Esophagus muscularis mucosa (tissue), 4 donors: ENCODE measurements at regions not wholly inside any gene's neighbourhood (a gene's known extent, or its start where the extent isn't known, plus 50 kb on each side); places are given as distances from the start of the nearest gene placed in this dataset.

Source experiments
- DNase-seq: peaks from one replicate; pipeline ENCODE4 v3.0.0-alpha.2; 2017; ENCODE audit errors: extremely low spot score
- H3K27ac ChIP-seq, 4 donors: fragments of 200-600 bp; sonication (generic); replicated peaks in 1 of 4; 1 replicate in 3 of 4; 2 replicates in 1 of 4; pipeline ENCODE4 v1.5.1; 2016 to 2019; ENCODE audit warnings: mild to moderate bottlenecking in 1 of 4
- H3K27me3 ChIP-seq, 4 donors: fragments of 200-600 bp; sonication (generic); one replicate each; pipeline versions ENCODE4 v1.5.1 to v1.6.0; 2016 to 2019
- H3K36me3 ChIP-seq, 4 donors: fragments of 200-600 bp; sonication (generic); one replicate each; pipeline ENCODE4 v1.5.1; 2016 to 2019
- H3K4me1 ChIP-seq, 4 donors: fragments of 200-600 bp; sonication (generic); one replicate each; pipeline ENCODE4 v1.5.1; 2016 to 2019
- H3K4me3 ChIP-seq, 4 donors: fragments of 200-600 bp; sonication (generic); 1 replicate in 2 of 4; 2 replicates in 2 of 4; pipeline ENCODE4 v1.5.1; 2016 to 2019; ENCODE audit warnings: mild to moderate bottlenecking in 4 of 4, moderate library complexity in 1 of 4
- H3K9me3 ChIP-seq, 4 donors: fragments of 200-600 bp; sonication (generic); 1 replicate in 3 of 4; 2 replicates in 1 of 4; pipeline ENCODE4 v1.5.1; 2016 to 2019
- EP300 ChIP-seq: sonication (generic); formaldehyde crosslinking; IDR thresholded peaks from one replicate; pipeline ENCODE4 v1.6.1; 2017; ENCODE audit warnings: antibody characterized with exemption
- POLR2A ChIP-seq: fragments of 450-650 bp; IDR thresholded peaks from one replicate; pipeline ENCODE4 v1.6.1; 2017; ENCODE audit warnings: antibody characterized with exemption, moderate library complexity, mild to moderate bottlenecking, low read depth
- POLR2AphosphoS5 ChIP-seq, 2 donors: sonication (generic); formaldehyde crosslinking; IDR thresholded peaks; one replicate each; pipeline ENCODE4 v1.6.1; 2017; ENCODE audit warnings: antibody characterized with exemption in 2 of 2
- WGBS: methylation state at CpG from one replicate; pipeline ENCODE4 v1.1.5; 2018; 5-methylcytosine and 5-hydroxymethylcytosine counted together
- intact Hi-C: fragments of 100-400 bp; cut with DNase I; formaldehyde crosslinking; loops from one replicate; pipeline ENCODE4 v1.15.1; 2023
- TF ChIP-seq, protein P1 (sequence below), 3 experiments: fragments of 200-600 bp in 2 of 3; fragments of 450-650 bp in 1 of 3; sonication (generic) in 2 of 3; IDR thresholded peaks; one replicate each; pipeline ENCODE4 v1.5.1; 2017 to 2019; ENCODE audit warnings: antibody characterized with exemption in 3 of 3, mild to moderate bottlenecking in 2 of 3, moderate library complexity in 1 of 3

DNA sequence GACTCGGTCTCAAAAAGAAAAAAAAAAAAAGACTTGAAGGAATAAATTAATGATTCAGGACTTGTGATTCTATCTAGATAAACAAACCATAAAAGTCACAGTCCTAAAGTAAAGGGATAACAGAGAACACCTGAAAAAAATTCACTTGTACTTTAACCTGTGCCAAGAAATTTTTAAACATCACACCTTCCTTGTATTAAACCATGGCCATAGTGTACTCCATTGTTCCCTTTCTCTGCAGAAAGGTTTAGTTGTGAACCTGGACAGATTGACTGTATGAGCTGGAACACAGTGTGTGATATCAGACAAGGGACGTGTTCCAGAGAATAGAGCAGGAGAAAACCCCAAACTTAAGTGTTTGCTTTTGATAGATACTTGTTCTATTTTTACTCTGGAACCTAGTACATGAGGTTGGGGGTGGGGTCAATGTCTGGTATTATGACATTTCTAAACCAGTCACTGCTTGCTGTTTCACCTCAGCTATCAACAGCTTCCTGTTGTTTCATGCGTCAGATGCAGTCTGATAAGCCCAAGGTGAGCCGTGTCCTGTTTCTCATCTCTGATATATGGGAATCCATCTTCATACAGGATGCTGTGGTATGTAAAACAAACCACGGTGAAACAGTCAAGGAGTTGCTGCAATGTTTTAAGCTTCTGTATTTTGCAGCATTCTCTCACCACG is 62.5 kb upstream of the ITGA1 start:
- WGBS, result 28% methylated on average over 6 of the region's 6 CpGs
- Histone ChIP-seq H3K9me3 (no peaks in the 10 kb centered on the region), H3K36me3 (no peaks in the 10 kb centered on the region), H3K27me3 (no peaks in the 10 kb centered on the region), H3K4me3 (no peak overlapping the region), H3K27ac (peak overlapping the region; percentile 65 to 76 (median 70)), H3K4me1 (peaks cover 19 to 43% (median 40%) of the 10 kb centered on the region in 4 donors)
- TF ChIP-seq EP300 (no peak), POLR2A (no peak), POLR2AphosphoS5 (IDR thresholded peaks at IDR 0.05) (no peak)
- TF ChIP-seq, protein P1, sequence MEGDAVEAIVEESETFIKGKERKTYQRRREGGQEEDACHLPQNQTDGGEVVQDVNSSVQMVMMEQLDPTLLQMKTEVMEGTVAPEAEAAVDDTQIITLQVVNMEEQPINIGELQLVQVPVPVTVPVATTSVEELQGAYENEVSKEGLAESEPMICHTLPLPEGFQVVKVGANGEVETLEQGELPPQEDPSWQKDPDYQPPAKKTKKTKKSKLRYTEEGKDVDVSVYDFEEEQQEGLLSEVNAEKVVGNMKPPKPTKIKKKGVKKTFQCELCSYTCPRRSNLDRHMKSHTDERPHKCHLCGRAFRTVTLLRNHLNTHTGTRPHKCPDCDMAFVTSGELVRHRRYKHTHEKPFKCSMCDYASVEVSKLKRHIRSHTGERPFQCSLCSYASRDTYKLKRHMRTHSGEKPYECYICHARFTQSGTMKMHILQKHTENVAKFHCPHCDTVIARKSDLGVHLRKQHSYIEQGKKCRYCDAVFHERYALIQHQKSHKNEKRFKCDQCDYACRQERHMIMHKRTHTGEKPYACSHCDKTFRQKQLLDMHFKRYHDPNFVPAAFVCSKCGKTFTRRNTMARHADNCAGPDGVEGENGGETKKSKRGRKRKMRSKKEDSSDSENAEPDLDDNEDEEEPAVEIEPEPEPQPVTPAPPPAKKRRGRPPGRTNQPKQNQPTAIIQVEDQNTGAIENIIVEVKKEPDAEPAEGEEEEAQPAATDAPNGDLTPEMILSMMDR (IDR thresholded peaks at IDR 0.05), result no peak
- DNase-seq, result no peak
- intact Hi-C loops, result no loop called here

DNA sequence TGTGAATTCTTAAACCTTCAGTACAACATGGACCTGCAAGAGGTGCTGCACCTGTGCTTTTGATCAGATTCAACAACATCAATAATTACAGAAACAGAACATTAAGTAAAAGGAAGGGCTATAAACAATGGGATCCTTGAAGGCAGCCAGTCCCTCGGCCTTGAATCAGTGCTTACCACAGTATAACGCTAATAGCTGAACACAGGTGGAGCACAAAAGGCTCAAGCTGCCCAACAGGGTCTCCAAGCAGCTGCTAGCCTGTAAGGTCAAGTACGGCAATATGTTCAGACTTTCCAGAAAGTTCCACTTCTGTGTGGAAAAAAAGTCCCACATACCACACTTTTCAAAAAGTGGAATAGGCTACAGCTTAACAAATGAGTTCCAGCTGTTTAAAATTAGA is 61.9 kb upstream of the ITGA1 start:
- TF ChIP-seq POLR2AphosphoS5 (IDR thresholded peaks at IDR 0.05) (peak in 1 of 2 donors; percentile 13), EP300 (no peak)
- no peaks in the 10 kb centered on the region for H3K9me3 ChIP-seq
- H3K36me3 ChIP-seq, result no peaks in the 10 kb centered on the region
- WGBS, result 23% methylated on average over 3 of the region's 3 CpGs
- H3K4me3 ChIP-seq, result no peak overlapping the region
- H3K27me3 ChIP-seq, result no peaks in the 10 kb centered on the region
- peaks cover 19 to 43% (median 40%) of the 10 kb centered on the region in 4 donors for H3K4me1 ChIP-seq
- H3K27ac ChIP-seq, result peak overlapping the region; percentile 65 to 76 (median 70)
- intact Hi-C loops, result no loop called here
- DNase-seq, result no peak

- Histone ChIP-seq H3K4me1 (peaks cover 19 to 43% (median 40%) of the 10 kb centered on the region in 4 donors), H3K27me3 (no peaks in the 10 kb centered on the region), H3K36me3 (no peaks in the 10 kb centered on the region), H3K4me3 (peak overlapping the region in 1 of 4 donors; percentile 15), H3K9me3 (no peaks in the 10 kb centered on the region), H3K27ac (peak overlapping the region; percentile 65 to 76 (median 70))
- TF ChIP-seq, protein P1 (IDR thresholded peaks at IDR 0.05), result no peak
- TF ChIP-seq POLR2AphosphoS5 (IDR thresholded peaks at IDR 0.05) (no peak), EP300 (no peak), POLR2A (no peak)
- intact Hi-C loops, result no loop called here
- DNase-seq, result no peak
Observed at GRCh38 chr5:52727020-52727419, 60.7 kb upstream of the ITGA1 start.

DNA sequence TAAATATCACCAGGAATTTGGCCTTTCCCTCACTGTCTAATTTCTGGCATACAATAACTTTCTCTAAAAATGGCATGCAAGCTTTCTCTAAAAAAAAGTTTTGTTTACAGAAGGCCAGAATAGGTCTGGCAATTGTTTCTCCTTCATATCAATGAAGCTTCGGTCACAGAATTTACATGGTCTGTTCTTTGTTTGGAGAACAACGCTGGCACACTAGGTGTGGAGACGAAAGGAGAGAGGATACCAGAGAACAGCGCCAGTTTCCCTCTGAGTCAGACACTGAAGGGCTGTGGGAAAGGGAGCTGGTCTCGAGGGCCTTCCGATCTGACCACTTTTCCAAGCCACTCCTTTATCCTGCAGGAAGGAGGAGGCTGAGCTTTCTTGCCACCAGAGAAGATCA is 60.1 kb upstream of the ITGA1 start:
- peak overlapping the region; percentile 65 to 76 (median 70) for H3K27ac ChIP-seq
- H3K27me3 ChIP-seq, result no peaks in the 10 kb centered on the region
- TF ChIP-seq POLR2AphosphoS5 (IDR thresholded peaks at IDR 0.05), result peak; percentile 56 to 68
- TF ChIP-seq, protein P1 (IDR thresholded peaks at IDR 0.05), result no peak
- peaks cover 19 to 43% (median 40%) of the 10 kb centered on the region in 4 donors for H3K4me1 ChIP-seq
- intact Hi-C loops, result no loop called here
- no peaks in the 10 kb centered on the region for H3K9me3 ChIP-seq
- no peak for DNase-seq
- 13% methylated on average over 6 of the region's 6 CpGs for WGBS
- H3K36me3 ChIP-seq, result no peaks in the 10 kb centered on the region
- H3K4me3 ChIP-seq, result peak overlapping the region in 2 of 4 donors; percentile 4 to 15

- Histone ChIP-seq H3K27ac (peak overlapping the region; percentile 65 to 76 (median 70)), H3K4me1 (peaks cover 19 to 43% (median 40%) of the 10 kb centered on the region in 4 donors), H3K27me3 (no peaks in the 10 kb centered on the region), H3K9me3 (no peaks in the 10 kb centered on the region), H3K4me3 (no peak overlapping the region), H3K36me3 (no peaks in the 10 kb centered on the region)
- no peak for TF ChIP-seq EP300
- TF ChIP-seq POLR2A, result no peak
- TF ChIP-seq, protein P1 (IDR thresholded peaks at IDR 0.05), result no peak
- TF ChIP-seq POLR2AphosphoS5 (IDR thresholded peaks at IDR 0.05), result no peak
- DNase-seq, result no peak
- intact Hi-C loops, result no loop called here
- WGBS, result 84% methylated on average over 3 of the region's 3 CpGs
Observed at GRCh38 chr5:52728224-52728623, 59.5 kb upstream of the ITGA1 start.
